ENCODE measurements at regions not wholly inside any gene's neighbourhood (a gene's known extent, or its start where the extent isn't known, plus 50 kb on each side); places are given as distances from the start of the nearest gene placed in this dataset.

DNA sequence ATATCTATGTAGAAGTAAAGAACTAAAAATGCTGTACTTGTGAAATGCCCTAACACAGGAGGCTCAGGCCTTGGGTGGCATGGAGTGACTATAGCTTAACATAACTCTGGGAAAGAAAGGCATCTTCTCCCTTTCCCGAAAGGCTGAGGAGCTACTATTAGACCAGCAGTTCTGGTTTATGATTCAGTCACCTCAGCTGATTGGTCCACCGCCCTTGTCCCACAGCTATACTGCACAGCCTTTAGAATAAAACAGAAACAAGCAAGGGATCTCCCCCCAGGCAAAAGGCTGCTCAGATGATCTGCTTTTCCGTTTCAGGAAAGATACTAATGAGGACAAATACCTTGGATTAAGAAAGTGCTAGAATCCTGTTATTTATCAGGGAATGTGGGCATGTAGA, 171.3 kb downstream of the SNCA start:
- Mint-ChIP-seq H3K9me3 (no peaks in the 10 kb centered on the region), H3K4me3 (no peak overlapping the region), H3K27ac (no peak overlapping the region), H3K4me1 (ENCODE audit: low read depth) (no peaks in the 10 kb centered on the region), H3K36me3 (ENCODE audit: low read depth) (no peaks in the 10 kb centered on the region), H3K27me3 (ENCODE audit: low read depth) (peaks cover 17% of the 10 kb centered on the region)

- H3K9me3 Mint-ChIP-seq = no peaks in the 10 kb centered on the region
- no peaks in the 10 kb centered on the region for H3K4me1 Mint-ChIP-seq (ENCODE audit: low read depth)
- H3K36me3 Mint-ChIP-seq (ENCODE audit: low read depth) = no peaks in the 10 kb centered on the region
- no peak overlapping the region for H3K4me3 Mint-ChIP-seq
- no peak overlapping the region for H3K27ac Mint-ChIP-seq
- peaks cover 11% of the 10 kb centered on the region for H3K27me3 Mint-ChIP-seq (ENCODE audit: low read depth)
These were observed 172.4 kb downstream of the SNCA start for GRCh38 chr4:89664521-89664920.

DNA sequence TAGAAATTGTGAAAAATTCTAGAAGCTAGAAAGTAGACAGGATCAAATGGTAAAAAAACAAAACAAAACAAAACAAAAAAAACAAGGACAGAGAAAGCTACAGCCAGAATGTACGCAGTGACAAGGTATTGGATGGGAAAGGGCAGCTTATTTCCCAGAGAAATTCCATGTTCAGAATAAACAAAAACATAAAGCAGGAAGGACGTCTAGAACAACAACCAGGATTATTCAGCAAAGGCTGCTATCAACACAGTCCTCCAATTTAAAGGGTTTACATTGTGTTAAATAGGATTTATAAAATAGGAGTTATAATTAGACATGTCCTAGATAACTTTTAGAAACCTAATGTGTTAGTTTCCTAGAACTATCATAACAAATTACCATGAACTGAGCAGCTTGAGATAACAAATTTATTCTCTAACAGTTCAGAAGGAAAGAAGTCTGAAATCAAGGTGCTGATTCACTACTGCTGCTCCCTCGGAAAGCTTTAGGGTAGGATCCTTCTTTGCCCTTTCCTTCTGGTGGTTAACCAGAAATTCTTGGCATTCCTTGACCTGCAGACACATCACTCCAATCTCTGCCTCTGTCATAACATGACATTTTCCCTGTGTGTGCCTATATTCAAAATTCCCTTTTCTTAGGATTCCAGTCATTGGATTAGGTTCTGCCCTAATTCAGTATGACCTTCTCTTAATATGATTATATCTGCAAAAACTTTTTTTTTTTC, 175.6 kb downstream of the SNCA start:
- no peaks in the 10 kb centered on the region for H3K4me1 Mint-ChIP-seq (ENCODE audit: low read depth)
- H3K9me3 Mint-ChIP-seq = no peaks in the 10 kb centered on the region
- no peaks in the 10 kb centered on the region for H3K36me3 Mint-ChIP-seq (ENCODE audit: low read depth)
- no peak overlapping the region for H3K27ac Mint-ChIP-seq
- peaks cover 15% of the 10 kb centered on the region for H3K27me3 Mint-ChIP-seq (ENCODE audit: low read depth)
- H3K4me3 Mint-ChIP-seq = no peak overlapping the region

GRCh38 chr4:89660444-89661172, 176.4 kb downstream of the SNCA start:
- Mint-ChIP-seq H3K9me3 (no peaks in the 10 kb centered on the region), H3K27ac (no peak overlapping the region), H3K4me3 (no peak overlapping the region), H3K4me1 (ENCODE audit: low read depth) (no peaks in the 10 kb centered on the region), H3K36me3 (ENCODE audit: low read depth) (no peaks in the 10 kb centered on the region), H3K27me3 (ENCODE audit: low read depth) (peaks cover 18% of the 10 kb centered on the region)

DNA sequence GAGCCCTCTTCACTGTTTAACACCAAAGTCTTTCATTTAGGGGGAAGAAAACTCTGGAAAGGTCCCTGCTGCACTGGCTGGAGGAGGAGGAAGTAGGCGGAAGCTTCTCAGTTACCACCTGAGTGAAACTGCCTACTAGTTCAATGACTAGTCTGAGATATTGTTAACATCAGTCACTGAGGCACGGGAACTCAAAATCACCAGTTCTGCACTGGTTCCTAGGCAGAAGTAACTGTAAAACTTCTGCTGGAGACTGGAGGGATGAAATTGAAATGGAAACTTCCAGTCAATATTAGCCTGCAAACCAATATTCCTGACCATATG, 178.3 kb downstream of the SNCA start:
- H3K4me3 Mint-ChIP-seq = no peak overlapping the region
- no peaks in the 10 kb centered on the region for H3K36me3 Mint-ChIP-seq (ENCODE audit: low read depth)
- no peaks in the 10 kb centered on the region for H3K4me1 Mint-ChIP-seq (ENCODE audit: low read depth)
- H3K27ac Mint-ChIP-seq = no peak overlapping the region
- H3K27me3 Mint-ChIP-seq (ENCODE audit: low read depth) = peaks cover 21% of the 10 kb centered on the region
- H3K9me3 Mint-ChIP-seq = no peaks in the 10 kb centered on the region

DNA sequence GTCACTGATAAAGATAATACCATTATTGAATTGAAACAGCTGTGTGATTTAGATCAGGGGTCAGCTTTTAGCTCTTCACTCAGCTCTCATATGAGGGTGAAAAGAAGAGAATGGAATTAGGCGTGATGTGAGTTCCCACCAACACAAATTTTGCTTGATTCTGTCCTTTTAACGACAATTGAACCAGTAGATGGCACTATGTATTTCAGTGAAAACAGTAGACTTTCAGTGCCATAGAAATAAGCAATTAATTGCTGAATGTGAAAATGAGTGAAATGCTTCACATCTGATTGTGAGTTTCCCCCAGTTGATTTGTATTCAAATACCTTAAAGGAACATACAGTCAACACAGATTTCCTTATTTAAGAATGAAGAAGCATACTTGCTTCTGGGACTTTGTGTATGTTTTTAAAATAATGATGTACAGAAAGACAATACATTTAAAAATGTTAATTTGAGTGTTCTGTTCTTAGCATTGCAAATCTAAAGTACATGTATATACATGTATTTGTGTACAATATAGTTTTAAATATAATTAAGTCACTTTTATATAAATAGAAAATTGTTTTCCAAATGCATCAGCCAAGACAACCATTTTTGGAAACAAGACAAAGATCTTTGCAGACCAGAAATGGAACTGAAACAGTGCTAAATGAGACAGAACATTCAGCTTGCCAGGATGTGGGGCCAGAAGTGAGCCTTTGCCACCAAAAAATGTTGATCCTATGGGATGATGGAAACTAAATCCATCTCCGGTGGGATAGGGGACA, 178.8 kb downstream of the SNCA start:
- H3K4me3 Mint-ChIP-seq = no peak overlapping the region
- no peak overlapping the region for H3K27ac Mint-ChIP-seq
- no peaks in the 10 kb centered on the region for H3K4me1 Mint-ChIP-seq (ENCODE audit: low read depth)
- H3K9me3 Mint-ChIP-seq = no peaks in the 10 kb centered on the region
- no peaks in the 10 kb centered on the region for H3K36me3 Mint-ChIP-seq (ENCODE audit: low read depth)
- peaks cover 26% of the 10 kb centered on the region for H3K27me3 Mint-ChIP-seq (ENCODE audit: low read depth)

DNA sequence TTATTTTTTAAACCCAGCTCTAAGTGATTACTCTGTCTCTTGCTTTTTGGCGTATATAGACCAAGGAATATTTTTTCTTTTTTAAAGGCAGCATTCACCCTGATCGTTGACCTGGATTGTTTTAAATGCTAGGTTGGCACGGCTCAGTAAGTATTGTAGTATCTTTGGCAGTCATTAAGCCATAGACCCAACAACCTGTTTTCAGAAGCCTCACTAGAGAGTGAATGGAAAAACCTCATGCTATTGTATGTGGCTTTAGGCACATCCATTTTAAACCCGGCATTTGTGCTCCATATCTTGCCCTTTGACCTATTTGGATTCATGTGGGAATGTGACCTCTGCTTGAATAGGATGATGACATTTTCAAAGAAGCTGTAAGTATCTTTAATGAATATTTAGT, 183.9 kb downstream of the SNCA start:
- H3K27me3 Mint-ChIP-seq (ENCODE audit: low read depth) = peaks cover 22% of the 10 kb centered on the region
- no peak overlapping the region for H3K4me3 Mint-ChIP-seq
- H3K27ac Mint-ChIP-seq = no peak overlapping the region
- H3K9me3 Mint-ChIP-seq = no peaks in the 10 kb centered on the region
- no peaks in the 10 kb centered on the region for H3K36me3 Mint-ChIP-seq (ENCODE audit: low read depth)
- H3K4me1 Mint-ChIP-seq (ENCODE audit: low read depth) = no peaks in the 10 kb centered on the region

GRCh38 chr4:89645482-89645881, 191.5 kb downstream of the SNCA start:
- Mint-ChIP-seq H3K4me1 (ENCODE audit: low read depth) (no peaks in the 10 kb centered on the region), H3K27me3 (ENCODE audit: low read depth) (peaks cover 17% of the 10 kb centered on the region), H3K27ac (no peak overlapping the region), H3K9me3 (no peaks in the 10 kb centered on the region), H3K36me3 (ENCODE audit: low read depth) (no peaks in the 10 kb centered on the region), H3K4me3 (no peak overlapping the region)

- Mint-ChIP-seq H3K4me1 (ENCODE audit: low read depth) (no peaks in the 10 kb centered on the region), H3K9me3 (no peaks in the 10 kb centered on the region), H3K36me3 (ENCODE audit: low read depth) (no peaks in the 10 kb centered on the region), H3K4me3 (no peak overlapping the region), H3K27me3 (ENCODE audit: low read depth) (peaks cover 14% of the 10 kb centered on the region), H3K27ac (no peak overlapping the region)
These were observed 195.6 kb downstream of the SNCA start for GRCh38 chr4:89641367-89641687.

- H3K9me3 Mint-ChIP-seq = no peaks in the 10 kb centered on the region
- H3K4me1 Mint-ChIP-seq (ENCODE audit: low read depth) = no peaks in the 10 kb centered on the region
- H3K27ac Mint-ChIP-seq = no peak overlapping the region
- no peak overlapping the region for H3K4me3 Mint-ChIP-seq
- no peaks in the 10 kb centered on the region for H3K36me3 Mint-ChIP-seq (ENCODE audit: low read depth)
- H3K27me3 Mint-ChIP-seq (ENCODE audit: low read depth) = peaks cover 14% of the 10 kb centered on the region
These were observed 196.2 kb downstream of the SNCA start for GRCh38 chr4:89640620-89641366.

DNA sequence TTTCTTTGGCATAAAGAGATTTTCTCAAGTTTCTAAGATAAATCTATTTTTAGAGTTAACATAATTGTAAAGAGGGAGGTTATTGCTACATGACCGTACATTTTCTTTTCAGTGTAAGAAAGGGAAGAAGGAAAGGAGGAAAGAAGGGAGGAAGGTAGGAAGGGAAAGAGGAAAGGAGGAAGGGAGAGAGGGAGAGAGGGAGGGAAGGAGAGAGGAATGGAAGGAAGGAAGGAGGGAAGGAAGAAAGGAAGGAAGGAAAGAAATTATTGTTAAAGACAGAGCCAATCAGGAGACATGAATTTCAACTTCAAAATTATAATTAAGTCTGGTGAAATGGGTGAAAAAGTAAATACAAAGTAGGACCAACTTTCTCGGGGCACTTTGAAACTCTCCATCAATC, 197.6 kb downstream of the SNCA start:
- no peaks in the 10 kb centered on the region for H3K9me3 Mint-ChIP-seq
- H3K36me3 Mint-ChIP-seq (ENCODE audit: low read depth) = no peaks in the 10 kb centered on the region
- H3K4me1 Mint-ChIP-seq (ENCODE audit: low read depth) = no peaks in the 10 kb centered on the region
- H3K27me3 Mint-ChIP-seq (ENCODE audit: low read depth) = peaks cover 18% of the 10 kb centered on the region
- H3K27ac Mint-ChIP-seq = no peak overlapping the region
- no peak overlapping the region for H3K4me3 Mint-ChIP-seq

GRCh38 chr4:89625599-89626293, 211.2 kb downstream of the SNCA start:
- H3K27ac Mint-ChIP-seq = no peak overlapping the region
- H3K9me3 Mint-ChIP-seq = no peaks in the 10 kb centered on the region
- H3K4me3 Mint-ChIP-seq = no peak overlapping the region
- no peaks in the 10 kb centered on the region for H3K36me3 Mint-ChIP-seq (ENCODE audit: low read depth)
- peaks cover 2% of the 10 kb centered on the region for H3K4me1 Mint-ChIP-seq (ENCODE audit: low read depth)
- H3K27me3 Mint-ChIP-seq (ENCODE audit: low read depth) = peaks cover 16% of the 10 kb centered on the region

- no peaks in the 10 kb centered on the region for H3K36me3 Mint-ChIP-seq (ENCODE audit: low read depth)
- H3K4me1 Mint-ChIP-seq (ENCODE audit: low read depth) = peaks cover 20% of the 10 kb centered on the region
- no peaks in the 10 kb centered on the region for H3K27me3 Mint-ChIP-seq (ENCODE audit: low read depth)
- peak overlapping the region; percentile 77 for H3K4me3 Mint-ChIP-seq
- H3K9me3 Mint-ChIP-seq = no peaks in the 10 kb centered on the region
- H3K27ac Mint-ChIP-seq = peak overlapping the region; percentile 92
These were observed 217.6 kb downstream of the SNCA start for GRCh38 chr4:89619206-89619962.

Measured in T-helper 1 cell treated with Interleukin-12 subunit alpha and Interleukin-12 subunit beta and Interleukin-4 antibody, amounts not matched to agents 30 μg/mL and 1 μg/mL, for 36 hours (primary cell).